ENCODE measurements at regions not wholly inside any gene's neighbourhood (a gene's known extent, or its start where the extent isn't known, plus 50 kb on each side); places are given as distances from the start of the nearest gene placed in this dataset.
"Not testable (repeated sequence)": the region's sequence is repeated elsewhere in the genome, so short reads cannot be mapped to it uniquely, and the experiment has no call there.

DNA sequence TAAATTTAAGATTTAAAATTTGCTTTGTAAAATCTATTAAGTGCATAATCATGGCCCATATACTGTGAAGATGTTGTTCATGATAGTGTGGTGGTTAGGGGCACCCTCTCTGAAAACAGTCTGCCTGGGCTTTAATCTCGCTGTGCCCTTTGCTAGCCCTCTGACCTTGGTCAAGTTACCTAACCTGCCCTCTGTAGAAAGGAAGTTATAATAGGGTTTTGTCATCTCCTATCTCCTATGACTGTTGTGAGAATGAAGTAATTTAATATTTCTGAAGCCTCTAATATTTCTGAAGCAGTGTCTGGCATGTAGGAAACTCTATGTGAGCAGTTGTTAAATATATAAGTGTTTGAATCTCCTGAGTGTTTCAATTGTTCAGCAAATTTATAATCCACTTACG, 116.6 kb upstream of the IVNS1ABP start:
- H3K36me3 ChIP-seq (ENCODE audit: insufficient read depth, low read length) = no peaks in the 10 kb centered on the region
- Mint-ChIP-seq H3K27ac (no peak overlapping the region), H3K36me3 (peaks cover 0 to 11% (median 0%) of the 10 kb centered on the region in 3 donors), H3K9me3 (peaks cover 0 to 6% (median 5%) of the 10 kb centered on the region in 5 donors), H3K4me1 (no peaks in the 10 kb centered on the region), H3K4me3 (no peak overlapping the region), H3K27me3 (no peaks in the 10 kb centered on the region)
- H3K27ac ChIP-seq (ENCODE audit: low read depth, low read length) = no peak overlapping the region
- no peak overlapping the region for H3K4me3 ChIP-seq (ENCODE audit: low read length)
- CTCF ChIA-PET = no interaction called here
- no peak for DNase-seq
- no peaks in the 10 kb centered on the region for H3K4me1 ChIP-seq (ENCODE audit: insufficient read depth, low read length)
- no peaks in the 10 kb centered on the region for H3K27me3 ChIP-seq (ENCODE audit: insufficient read depth, low read length, poor library complexity, severe bottlenecking)
- POLR2A ChIA-PET = no interaction called here
- no peaks in the 10 kb centered on the region for H3K9me3 ChIP-seq (ENCODE audit: low read length)

GRCh38 chr1:185432948-185433347, 115.9 kb upstream of the IVNS1ABP start:
- Histone ChIP-seq H3K27me3 (ENCODE audit: insufficient read depth, low read length, poor library complexity, severe bottlenecking) (no peaks in the 10 kb centered on the region), H3K27ac (ENCODE audit: low read depth, low read length) (no peak overlapping the region), H3K4me1 (ENCODE audit: insufficient read depth, low read length) (no peaks in the 10 kb centered on the region), H3K36me3 (ENCODE audit: insufficient read depth, low read length) (no peaks in the 10 kb centered on the region), H3K4me3 (ENCODE audit: low read length) (no peak overlapping the region), H3K9me3 (ENCODE audit: low read length) (no peaks in the 10 kb centered on the region)
- peak overlapping the region in 1 of 8 donors; percentile 54 for H3K27ac Mint-ChIP-seq
- H3K36me3 Mint-ChIP-seq = peaks cover 0 to 11% (median 0%) of the 10 kb centered on the region in 3 donors
- no peaks in the 10 kb centered on the region for H3K4me1 Mint-ChIP-seq
- no peaks in the 10 kb centered on the region for H3K27me3 Mint-ChIP-seq
- no peak for DNase-seq
- ChIA-PET CTCF (no interaction called here), POLR2A (no interaction called here)
- H3K4me3 Mint-ChIP-seq = no peak overlapping the region
- H3K9me3 Mint-ChIP-seq = peaks cover 0 to 6% (median 5%) of the 10 kb centered on the region in 5 donors

- DNase-seq = no peak
- peak overlapping the region in 1 of 8 donors; percentile 70 for H3K27ac Mint-ChIP-seq
- no peaks in the 10 kb centered on the region for H3K4me1 Mint-ChIP-seq
- ChIA-PET CTCF (interaction anchor here (0.8 to 1.2 kb wide), 2 partner anchors 165 to 193 kb away, joined by 3 read pairs; no protein-coding TSS in a partner anchor), POLR2A (no interaction called here)
- no peaks in the 10 kb centered on the region for H3K27me3 Mint-ChIP-seq
- no peak overlapping the region for H3K4me3 Mint-ChIP-seq
- no peaks in the 10 kb centered on the region for H3K4me1 ChIP-seq (ENCODE audit: insufficient read depth, low read length)
- H3K36me3 ChIP-seq (ENCODE audit: insufficient read depth, low read length) = no peaks in the 10 kb centered on the region
- no peak overlapping the region for H3K4me3 ChIP-seq (ENCODE audit: low read length)
- H3K9me3 ChIP-seq (ENCODE audit: low read length) = no peaks in the 10 kb centered on the region
- peaks cover 0 to 6% (median 5%) of the 10 kb centered on the region in 5 donors for H3K9me3 Mint-ChIP-seq
- peaks cover 0 to 11% (median 0%) of the 10 kb centered on the region in 3 donors for H3K36me3 Mint-ChIP-seq
- H3K27ac ChIP-seq (ENCODE audit: low read depth, low read length) = no peak overlapping the region
- H3K27me3 ChIP-seq (ENCODE audit: insufficient read depth, low read length, poor library complexity, severe bottlenecking) = no peaks in the 10 kb centered on the region
Observed at GRCh38 chr1:185431612-185432011, 114.6 kb upstream of the IVNS1ABP start.

DNA sequence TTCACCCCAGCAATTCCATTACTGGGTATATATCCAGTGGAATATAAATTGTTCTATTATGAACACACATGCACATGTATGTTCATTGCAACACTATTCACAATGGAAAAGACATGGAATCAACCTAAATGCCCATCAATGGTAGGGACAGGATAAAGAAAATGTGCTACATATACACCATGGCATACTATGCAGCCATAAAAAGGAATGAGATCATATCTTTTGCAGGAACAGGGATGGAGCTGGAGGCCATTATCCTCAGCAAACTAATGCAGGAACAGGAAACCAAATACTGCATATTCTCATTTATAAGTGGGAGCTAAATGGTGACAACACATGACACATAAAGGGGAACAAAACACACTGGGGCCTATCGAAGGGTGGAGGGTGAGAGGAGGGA, 112.6 kb upstream of the IVNS1ABP start:
- H3K27me3 Mint-ChIP-seq; H3K27ac Mint-ChIP-seq; H3K4me3 Mint-ChIP-seq; H3K4me3 ChIP-seq (ENCODE audit: low read length); H3K9me3 ChIP-seq (ENCODE audit: low read length); H3K9me3 Mint-ChIP-seq; H3K4me1 Mint-ChIP-seq; H3K27ac ChIP-seq (ENCODE audit: low read depth, low read length); H3K4me1 ChIP-seq (ENCODE audit: insufficient read depth, low read length); POLR2A ChIA-PET; H3K36me3 ChIP-seq (ENCODE audit: insufficient read depth, low read length); DNase-seq; CTCF ChIA-PET; H3K27me3 ChIP-seq (ENCODE audit: insufficient read depth, low read length, poor library complexity, severe bottlenecking): not testable (repeated sequence)
- peaks cover 0 to 16% (median 0%) of the 10 kb centered on the region in 3 donors for H3K36me3 Mint-ChIP-seq

DNA sequence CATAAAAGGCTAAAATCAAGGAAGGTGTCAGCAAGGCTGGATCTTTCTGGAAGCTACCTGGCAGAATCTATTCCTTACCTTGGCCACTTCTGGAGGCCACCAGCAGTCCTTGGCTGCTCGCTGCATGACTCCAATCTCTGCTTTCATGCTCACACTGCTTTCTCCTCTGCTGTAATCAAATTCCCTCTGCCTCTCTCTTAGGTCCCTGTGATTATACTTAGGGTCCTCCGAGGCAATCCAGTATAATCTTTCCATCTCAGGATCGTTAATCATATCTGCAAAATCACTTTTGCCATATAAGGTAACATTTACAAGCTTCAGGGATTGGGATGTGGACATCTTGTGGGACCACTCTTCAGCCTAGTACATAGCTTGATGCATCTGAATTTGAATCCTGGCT, 110.7 kb upstream of the IVNS1ABP start:
- no peaks in the 10 kb centered on the region for H3K9me3 ChIP-seq (ENCODE audit: low read length)
- no peaks in the 10 kb centered on the region for H3K36me3 ChIP-seq (ENCODE audit: insufficient read depth, low read length)
- ChIA-PET POLR2A (no interaction called here), CTCF (no interaction called here)
- no peak for DNase-seq
- no peaks in the 10 kb centered on the region for H3K27me3 ChIP-seq (ENCODE audit: insufficient read depth, low read length, poor library complexity, severe bottlenecking)
- Mint-ChIP-seq H3K4me3 (no peak overlapping the region), H3K36me3 (peaks cover 0 to 16% (median 0%) of the 10 kb centered on the region in 3 donors), H3K27me3 (peaks cover 0 to 7% of the 10 kb centered on the region in 2 donors), H3K27ac (no peak overlapping the region), H3K9me3 (peaks cover 0 to 6% (median 5%) of the 10 kb centered on the region in 5 donors), H3K4me1 (peaks cover 0 to 9% (median under 1%) of the 10 kb centered on the region in 3 donors)
- H3K27ac ChIP-seq (ENCODE audit: low read depth, low read length) = no peak overlapping the region
- no peaks in the 10 kb centered on the region for H3K4me1 ChIP-seq (ENCODE audit: insufficient read depth, low read length)
- H3K4me3 ChIP-seq (ENCODE audit: low read length) = no peak overlapping the region

GRCh38 chr1:185427264-185427663, 110.2 kb upstream of the IVNS1ABP start:
- ChIA-PET POLR2A (no interaction called here), CTCF (interaction anchor here (1.0 kb wide), 1 partner anchor 12 kb away, joined by 3 read pairs; no protein-coding TSS in a partner anchor)
- no peak for DNase-seq
- Mint-ChIP-seq H3K4me3 (no peak overlapping the region), H3K4me1 (peaks cover 0 to 10% (median 3%) of the 10 kb centered on the region in 3 donors), H3K27me3 (peaks cover 0 to 7% of the 10 kb centered on the region in 2 donors), H3K36me3 (peaks cover 0 to 16% (median 0%) of the 10 kb centered on the region in 3 donors), H3K27ac (no peak overlapping the region), H3K9me3 (peaks cover 0 to 6% (median 5%) of the 10 kb centered on the region in 5 donors)
- H3K36me3 ChIP-seq (ENCODE audit: insufficient read depth, low read length) = no peaks in the 10 kb centered on the region
- H3K4me1 ChIP-seq (ENCODE audit: insufficient read depth, low read length) = no peaks in the 10 kb centered on the region
- no peaks in the 10 kb centered on the region for H3K27me3 ChIP-seq (ENCODE audit: insufficient read depth, low read length, poor library complexity, severe bottlenecking)
- no peak overlapping the region for H3K4me3 ChIP-seq (ENCODE audit: low read length)
- H3K27ac ChIP-seq (ENCODE audit: low read depth, low read length) = no peak overlapping the region
- no peaks in the 10 kb centered on the region for H3K9me3 ChIP-seq (ENCODE audit: low read length)

DNA sequence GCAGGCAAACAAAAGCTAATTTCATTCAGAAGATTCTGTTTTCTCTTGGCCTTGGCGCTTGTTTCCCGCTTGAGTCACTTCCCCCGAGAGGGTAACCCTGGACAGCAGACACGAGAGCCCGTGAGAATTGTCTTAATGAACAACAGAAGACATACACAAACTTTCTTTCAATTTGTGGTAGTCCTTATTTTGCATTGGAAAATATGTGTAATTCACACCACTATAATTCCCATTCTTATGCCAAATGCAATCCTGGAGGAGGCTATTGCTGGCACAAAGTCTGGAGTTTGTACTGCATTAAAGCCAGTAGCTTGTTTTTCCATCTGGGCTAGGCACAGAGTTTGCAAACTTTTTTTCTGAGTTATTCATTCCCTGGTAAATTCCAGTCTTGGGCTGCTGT, 109.8 kb upstream of the IVNS1ABP start:
- Histone ChIP-seq H3K27ac (ENCODE audit: low read depth, low read length) (no peak overlapping the region), H3K36me3 (ENCODE audit: insufficient read depth, low read length) (no peaks in the 10 kb centered on the region), H3K27me3 (ENCODE audit: insufficient read depth, low read length, poor library complexity, severe bottlenecking) (no peaks in the 10 kb centered on the region), H3K9me3 (ENCODE audit: low read length) (no peaks in the 10 kb centered on the region), H3K4me1 (ENCODE audit: insufficient read depth, low read length) (no peaks in the 10 kb centered on the region), H3K4me3 (ENCODE audit: low read length) (no peak overlapping the region)
- Mint-ChIP-seq H3K4me3 (no peak overlapping the region), H3K4me1 (peaks cover 0 to 13% (median 7%) of the 10 kb centered on the region in 3 donors), H3K27ac (no peak overlapping the region), H3K9me3 (peaks cover 0 to 6% (median 5%) of the 10 kb centered on the region in 5 donors), H3K36me3 (peaks cover 0 to 16% (median 0%) of the 10 kb centered on the region in 3 donors), H3K27me3 (peaks cover 0 to 7% of the 10 kb centered on the region in 2 donors)
- DNase-seq = no peak
- POLR2A ChIA-PET = no interaction called here
- CTCF ChIA-PET = interaction anchor here (1.0 kb wide), 1 partner anchor 12 kb away, joined by 3 read pairs; no protein-coding TSS in a partner anchor

DNA sequence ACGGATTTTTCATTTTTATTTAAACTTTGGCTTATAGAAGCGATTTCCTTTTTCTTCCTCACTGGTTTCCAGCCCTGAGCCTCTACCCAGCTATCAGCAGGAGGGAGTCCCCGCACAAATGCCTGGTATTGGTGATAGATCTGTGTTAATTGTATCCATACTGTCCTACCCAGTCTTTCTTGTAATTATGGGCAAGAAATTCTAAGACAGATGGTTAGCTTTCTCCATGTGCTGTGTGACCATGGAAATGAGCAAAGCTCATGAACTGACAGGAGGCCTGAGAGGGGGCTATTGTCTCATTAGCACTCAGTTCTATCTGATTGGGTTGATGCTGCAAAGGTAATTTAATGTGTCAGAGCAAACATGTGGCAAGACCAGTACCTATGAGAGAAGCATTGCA, 108.1 kb upstream of the IVNS1ABP start:
- Histone ChIP-seq H3K4me3 (ENCODE audit: low read length) (no peak overlapping the region), H3K36me3 (ENCODE audit: insufficient read depth, low read length) (no peaks in the 10 kb centered on the region), H3K4me1 (ENCODE audit: insufficient read depth, low read length) (peaks cover 14% of the 10 kb centered on the region), H3K27me3 (ENCODE audit: insufficient read depth, low read length, poor library complexity, severe bottlenecking) (no peaks in the 10 kb centered on the region), H3K27ac (ENCODE audit: low read depth, low read length) (no peak overlapping the region), H3K9me3 (ENCODE audit: low read length) (no peaks in the 10 kb centered on the region)
- H3K9me3 Mint-ChIP-seq = peaks cover 0 to 6% (median 5%) of the 10 kb centered on the region in 5 donors
- H3K4me1 Mint-ChIP-seq = peaks cover 16 to 30% (median 24%) of the 10 kb centered on the region in 3 donors
- no peak for DNase-seq
- peaks cover 0 to 7% of the 10 kb centered on the region in 2 donors for H3K27me3 Mint-ChIP-seq
- peaks cover 0 to 16% (median 0%) of the 10 kb centered on the region in 3 donors for H3K36me3 Mint-ChIP-seq
- ChIA-PET POLR2A (interaction anchor here (1.2 kb wide), 1 partner anchor 108 kb away, joined by 4 read pairs; the partner anchor contains the start of gene IVNS1ABP), CTCF (no interaction called here)
- H3K4me3 Mint-ChIP-seq = no peak overlapping the region
- H3K27ac Mint-ChIP-seq = no peak overlapping the region
